ENCODE measurements at regions not wholly inside any gene's neighbourhood (a gene's known extent, or its start where the extent isn't known, plus 50 kb on each side); places are given as distances from the start of the nearest gene placed in this dataset.

DNA sequence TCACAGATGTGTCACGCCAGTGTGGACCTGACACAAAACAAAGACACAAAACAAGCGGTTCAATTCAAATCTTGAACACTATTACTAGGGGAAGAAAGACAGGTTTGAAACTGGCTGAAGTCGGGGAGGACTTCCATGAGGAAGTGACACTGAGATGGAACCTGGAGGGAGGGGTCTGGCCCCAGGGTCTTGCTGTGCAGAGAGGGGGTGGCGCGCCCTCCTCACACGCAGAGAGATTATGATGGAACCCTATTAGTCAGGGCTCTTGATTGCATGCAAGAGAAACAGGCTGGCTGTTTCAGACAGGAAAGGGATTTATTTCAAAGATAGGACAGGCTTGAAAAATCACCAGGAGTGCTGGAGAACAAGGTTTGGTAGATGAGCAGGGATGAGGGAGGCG lies 363.6 kb upstream of the HS6ST1 start:
- H3K4me3 ChIP-seq (ENCODE audit: low read depth, low read length), result no peak overlapping the region
- TF ChIP-seq, protein P1, sequence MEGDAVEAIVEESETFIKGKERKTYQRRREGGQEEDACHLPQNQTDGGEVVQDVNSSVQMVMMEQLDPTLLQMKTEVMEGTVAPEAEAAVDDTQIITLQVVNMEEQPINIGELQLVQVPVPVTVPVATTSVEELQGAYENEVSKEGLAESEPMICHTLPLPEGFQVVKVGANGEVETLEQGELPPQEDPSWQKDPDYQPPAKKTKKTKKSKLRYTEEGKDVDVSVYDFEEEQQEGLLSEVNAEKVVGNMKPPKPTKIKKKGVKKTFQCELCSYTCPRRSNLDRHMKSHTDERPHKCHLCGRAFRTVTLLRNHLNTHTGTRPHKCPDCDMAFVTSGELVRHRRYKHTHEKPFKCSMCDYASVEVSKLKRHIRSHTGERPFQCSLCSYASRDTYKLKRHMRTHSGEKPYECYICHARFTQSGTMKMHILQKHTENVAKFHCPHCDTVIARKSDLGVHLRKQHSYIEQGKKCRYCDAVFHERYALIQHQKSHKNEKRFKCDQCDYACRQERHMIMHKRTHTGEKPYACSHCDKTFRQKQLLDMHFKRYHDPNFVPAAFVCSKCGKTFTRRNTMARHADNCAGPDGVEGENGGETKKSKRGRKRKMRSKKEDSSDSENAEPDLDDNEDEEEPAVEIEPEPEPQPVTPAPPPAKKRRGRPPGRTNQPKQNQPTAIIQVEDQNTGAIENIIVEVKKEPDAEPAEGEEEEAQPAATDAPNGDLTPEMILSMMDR (IDR thresholded peaks at IDR 0.05; ENCODE audit: insufficient read depth, low read length), result no peak
- no peak for DNase-seq (ENCODE audit: low read depth)

DNA sequence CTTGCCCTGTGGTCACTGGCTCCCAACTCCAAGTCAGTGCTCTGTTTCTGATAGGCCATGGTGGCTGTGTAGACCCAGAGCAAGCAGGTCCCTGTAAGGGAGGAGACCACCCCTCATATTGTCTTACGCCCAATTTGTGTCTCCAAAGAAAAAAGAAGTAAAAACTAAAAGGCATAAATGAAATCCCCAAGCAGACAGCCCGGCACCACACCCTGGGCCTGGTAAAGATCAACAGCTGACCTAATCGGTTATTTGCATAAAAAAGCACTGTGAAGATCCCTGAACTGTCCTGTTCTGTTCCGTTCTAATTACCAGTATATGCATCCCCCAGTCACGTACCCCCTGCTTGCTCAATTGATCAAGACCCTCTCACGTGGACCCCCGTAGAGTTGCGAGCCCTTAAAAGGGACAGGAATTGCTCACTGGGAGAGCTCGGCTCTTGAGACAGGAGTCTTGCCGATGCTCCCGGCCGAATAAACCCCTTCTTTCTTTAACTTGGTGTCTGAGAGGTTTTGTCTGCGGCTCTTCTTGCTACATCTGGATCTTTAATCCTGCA lies 364.1 kb upstream of the HS6ST1 start:
- no peak for DNase-seq (ENCODE audit: low read depth)
- TF ChIP-seq, protein P1 (IDR thresholded peaks at IDR 0.05; ENCODE audit: insufficient read depth, low read length), result no peak
- H3K4me3 ChIP-seq (ENCODE audit: low read depth, low read length), result no peak overlapping the region

DNA sequence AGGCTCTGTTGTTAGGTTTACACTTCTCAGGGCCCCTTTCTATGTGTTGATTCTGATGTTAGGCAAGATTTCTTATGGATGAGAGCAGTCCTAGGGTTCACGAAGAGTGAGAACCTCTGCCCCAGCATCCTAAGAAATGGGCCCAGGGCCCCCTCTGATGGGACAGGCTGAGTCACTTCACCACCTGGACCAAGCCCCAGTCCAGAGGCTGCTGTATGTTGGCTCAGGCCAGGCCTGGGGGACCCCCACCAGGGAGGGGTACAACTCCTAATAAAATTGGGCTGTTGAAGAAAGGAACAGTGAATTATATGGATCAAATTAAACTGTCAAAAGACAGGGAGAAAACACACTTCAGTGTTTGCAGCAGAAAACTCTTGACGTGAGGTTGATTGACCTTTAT lies 365.9 kb upstream of the HS6ST1 start:
- no peak overlapping the region for H3K4me3 ChIP-seq (ENCODE audit: low read depth, low read length)
- TF ChIP-seq, protein P1 (IDR thresholded peaks at IDR 0.05; ENCODE audit: insufficient read depth, low read length), result no peak
- no peak for DNase-seq (ENCODE audit: low read depth)

DNA sequence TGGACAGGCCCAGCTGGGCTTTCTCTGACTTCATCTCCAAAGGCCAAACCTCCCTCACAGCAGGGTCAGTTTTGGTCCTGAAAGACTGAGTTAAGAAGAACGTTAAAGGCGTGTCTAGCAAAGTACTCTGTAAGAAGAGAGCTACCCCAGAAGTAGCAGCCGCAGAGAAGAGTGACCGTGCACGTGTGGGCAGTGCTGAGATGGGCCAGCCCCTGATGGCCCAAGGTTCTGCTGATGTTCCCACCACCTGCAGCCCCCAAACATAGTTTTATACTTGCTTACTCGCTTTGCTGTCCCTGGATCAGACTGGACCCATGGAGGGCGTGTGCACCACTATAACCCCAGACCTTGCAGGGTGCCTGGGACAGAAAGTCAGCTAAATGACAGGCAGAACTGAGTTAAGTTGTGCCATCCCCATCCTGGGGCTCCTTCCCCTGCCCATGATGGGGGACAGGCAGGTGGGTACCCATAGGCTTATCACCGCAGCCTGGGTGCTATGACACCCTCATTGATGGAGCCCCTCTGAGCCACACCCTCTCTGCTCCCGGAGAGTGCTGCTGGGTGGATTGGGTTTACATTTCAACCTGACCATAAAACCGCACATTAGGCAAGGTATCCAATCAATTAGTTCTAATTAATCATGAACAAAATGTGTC lies 367.3 kb upstream of the HS6ST1 start:
- no peak overlapping the region for H3K4me3 ChIP-seq (ENCODE audit: low read depth, low read length)
- TF ChIP-seq, protein P1 (IDR thresholded peaks at IDR 0.05; ENCODE audit: insufficient read depth, low read length), result no peak
- DNase-seq (ENCODE audit: low read depth), result no peak

DNA sequence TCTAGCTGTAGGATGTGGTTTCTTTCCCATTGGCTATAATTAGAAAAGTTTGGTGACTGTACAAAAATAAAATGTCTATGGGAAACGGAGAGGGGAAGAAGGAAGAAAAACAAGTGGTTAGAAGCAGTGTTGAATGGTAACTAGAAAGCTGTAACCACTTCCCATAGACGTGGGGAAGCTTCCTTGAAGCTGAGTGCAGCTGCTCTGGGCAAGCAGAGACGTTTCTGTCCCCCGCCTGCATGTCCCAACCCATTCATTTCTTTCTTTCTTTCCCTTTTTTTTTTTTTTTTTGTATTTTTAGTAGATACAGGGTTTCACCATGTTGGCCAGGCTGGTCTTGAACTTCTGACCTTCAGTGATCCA lies 367.8 kb upstream of the HS6ST1 start:
- no peak overlapping the region for H3K4me3 ChIP-seq (ENCODE audit: low read depth, low read length)
- TF ChIP-seq, protein P1 (IDR thresholded peaks at IDR 0.05; ENCODE audit: insufficient read depth, low read length), result no peak
- no peak for DNase-seq (ENCODE audit: low read depth)

DNA sequence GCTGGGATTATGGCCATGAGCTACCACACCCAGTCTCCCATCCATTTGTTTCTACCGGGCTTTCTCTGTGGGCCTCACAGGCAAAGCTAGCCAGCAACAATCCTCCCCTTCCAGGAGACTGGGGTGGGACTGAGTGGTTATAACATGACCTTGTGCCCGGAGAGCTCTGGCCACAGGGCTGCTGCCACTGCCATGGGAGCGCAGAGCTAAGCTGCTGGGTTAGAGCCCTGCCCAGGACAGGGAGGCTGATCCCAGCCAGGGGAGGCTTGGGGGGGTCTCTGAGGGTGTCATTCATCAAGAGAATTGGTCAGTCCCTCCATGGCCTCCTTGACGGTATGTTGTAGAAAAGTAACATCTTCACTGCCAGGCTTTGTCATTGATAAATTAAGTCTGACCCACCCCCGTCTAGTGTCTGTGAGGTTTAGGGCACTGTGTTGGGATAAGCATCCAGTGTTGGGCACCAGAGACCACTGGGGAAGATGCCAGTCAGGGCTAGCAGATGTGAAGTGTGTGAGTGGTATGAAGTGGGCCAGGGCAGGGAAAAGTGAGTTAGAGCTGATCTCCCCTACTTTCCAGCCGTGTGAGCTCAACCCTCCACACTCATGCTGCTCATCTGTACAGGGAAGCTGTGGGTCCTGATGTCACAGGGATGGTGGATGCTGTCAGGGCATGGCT lies 368.4 kb upstream of the HS6ST1 start:
- TF ChIP-seq, protein P1 (IDR thresholded peaks at IDR 0.05; ENCODE audit: insufficient read depth, low read length), result no peak
- DNase-seq (ENCODE audit: low read depth), result no peak
- H3K4me3 ChIP-seq (ENCODE audit: low read depth, low read length), result no peak overlapping the region

All from fibroblast of the aortic adventitia (primary cell).